HG03565 (cell line): ENCODE measurements at regions not wholly inside any gene's neighbourhood (a gene's known extent, or its start where the extent isn't known, plus 50 kb on each side); places are given as distances from the start of the nearest gene placed in this dataset.
"Not testable (repeated sequence)": the region's sequence is repeated elsewhere in the genome, so short reads cannot be mapped to it uniquely, and the experiment has no call there.

Experiments
- ATAC-seq: cut with Tn5 transposase; IDR thresholded peaks from one replicate; pipeline ENCODE4 v1.9.1; 2021; ENCODE audit warnings: mild to moderate bottlenecking, moderate library complexity; ENCODE audit not compliant: unreplicated experiment

- ATAC-seq, result peak; percentile 70
Measured at GRCh38 chr7:32691965-32692815, 196.9 kb downstream of the AVL9 start.

GRCh38 chr7:32688092-32688491 lies 192.8 kb downstream of the AVL9 start:
- ATAC-seq, result not testable (repeated sequence)

DNA sequence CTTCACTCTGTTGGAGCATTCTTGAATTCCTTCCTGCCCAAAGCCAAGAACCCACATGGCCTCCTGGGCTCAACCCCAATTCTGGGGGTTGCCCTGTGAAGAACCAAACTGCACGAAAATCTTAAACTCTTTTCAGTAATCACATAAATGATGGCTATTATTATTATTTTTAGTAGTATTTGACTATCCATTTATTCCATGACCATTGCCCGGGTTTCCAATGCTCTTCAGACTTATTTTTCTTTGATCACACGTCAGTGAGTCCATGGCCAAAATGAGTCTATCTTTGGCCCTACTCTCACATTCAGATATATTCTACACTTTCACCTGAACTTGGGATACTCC lies 185.9 kb downstream of the AVL9 start:
- ATAC-seq, result no peak

DNA sequence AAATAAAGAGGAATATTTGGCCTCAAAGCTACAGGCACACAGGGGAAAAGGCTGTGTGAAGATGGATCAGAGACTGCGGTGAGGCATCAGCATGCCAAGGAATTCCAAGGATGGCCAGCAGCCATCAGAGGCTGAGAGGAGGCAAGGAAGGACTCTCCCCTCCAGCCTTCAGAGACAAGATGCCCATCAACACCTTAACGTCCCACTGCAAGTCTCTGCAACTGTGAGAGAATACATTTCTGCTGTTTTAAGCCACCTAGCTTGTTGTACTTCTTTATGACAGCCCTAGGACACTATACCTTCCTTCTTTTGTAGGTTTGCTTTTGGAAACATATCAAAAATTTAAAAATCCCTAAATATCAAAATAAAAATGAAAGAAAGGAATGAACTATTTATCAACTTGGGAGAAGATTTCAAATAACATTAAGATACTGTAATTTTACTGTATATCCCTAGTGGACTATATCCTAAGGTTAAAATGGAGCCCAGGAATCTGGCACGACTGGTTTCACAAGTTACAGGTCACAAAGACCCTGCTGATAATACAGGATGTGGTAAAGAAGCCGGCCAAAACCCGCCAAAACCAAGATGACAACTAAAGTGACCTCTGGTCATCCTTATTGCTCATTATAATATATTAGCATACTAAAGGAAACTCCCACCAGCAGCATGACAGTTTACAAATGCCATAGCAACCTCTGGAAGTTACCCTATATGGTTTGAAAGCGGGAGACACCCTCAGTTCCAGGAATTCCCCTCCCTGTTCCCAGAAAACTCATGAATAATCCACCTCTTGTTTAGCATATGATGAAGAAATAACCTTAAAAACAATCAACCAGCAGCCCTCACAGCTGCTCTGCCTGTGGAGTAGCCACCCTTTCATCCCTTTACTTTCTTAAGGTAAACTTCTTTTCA lies 185.2 kb downstream of the AVL9 start:
- ATAC-seq, result no peak

DNA sequence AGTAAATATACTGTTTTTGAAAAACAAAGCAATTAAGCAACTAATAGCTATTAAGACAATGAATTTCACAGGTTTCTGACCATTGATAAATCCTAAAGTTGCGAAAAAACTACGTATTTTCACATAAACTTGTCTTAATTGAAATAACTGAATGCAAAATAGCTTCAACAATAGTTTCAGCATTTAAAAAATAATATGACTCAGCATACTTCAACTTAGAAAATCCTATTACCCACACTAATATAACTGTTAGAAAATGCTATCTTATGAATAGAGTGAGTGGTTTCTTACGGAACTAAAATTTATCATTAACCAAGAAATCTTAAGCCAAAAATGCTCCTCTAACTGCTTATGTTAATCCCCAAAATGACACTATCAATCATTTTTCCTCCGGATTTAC lies 183.9 kb downstream of the AVL9 start:
- no peak for ATAC-seq

- ATAC-seq, result no peak
Measured at GRCh38 chr7:32677593-32677992, 182.3 kb downstream of the AVL9 start.

- no peak for ATAC-seq
Measured at GRCh38 chr7:32676249-32676941, 181.1 kb downstream of the AVL9 start.

DNA sequence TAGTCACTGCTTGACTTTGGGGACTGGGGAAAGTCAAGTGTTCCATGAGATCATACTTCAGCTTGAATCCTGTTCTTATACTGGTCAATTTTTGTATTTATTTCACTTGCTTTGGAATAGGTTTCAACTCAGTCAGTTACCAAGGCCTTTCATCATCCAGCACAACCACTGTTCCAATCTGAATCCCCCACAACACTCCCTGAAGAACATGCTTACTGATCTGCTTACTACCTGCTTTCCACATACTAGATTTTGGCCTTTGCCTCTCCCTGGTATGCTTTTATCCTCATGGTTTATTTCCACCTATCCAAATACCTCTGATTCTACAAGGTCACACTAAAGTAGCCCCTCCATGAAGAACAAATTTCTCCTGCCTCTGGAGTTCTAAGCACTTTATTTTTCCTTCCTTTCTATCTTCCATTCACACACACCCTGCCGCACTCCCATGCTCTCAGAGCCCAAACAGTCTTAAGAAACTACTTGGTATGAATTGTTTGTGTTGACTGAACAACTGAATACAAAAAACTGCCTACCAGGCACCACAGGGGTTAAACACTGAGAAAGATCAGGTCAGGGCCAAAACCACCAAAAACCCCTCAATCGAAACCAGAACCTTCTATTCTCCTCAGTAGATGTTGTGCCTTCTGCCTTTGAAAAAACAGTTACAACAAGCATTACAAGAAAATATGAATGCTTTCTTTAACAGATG lies 178.1 kb downstream of the AVL9 start:
- no peak for ATAC-seq

- ATAC-seq, result no peak
Measured at GRCh38 chr7:32670110-32671025, 175.1 kb downstream of the AVL9 start.

DNA sequence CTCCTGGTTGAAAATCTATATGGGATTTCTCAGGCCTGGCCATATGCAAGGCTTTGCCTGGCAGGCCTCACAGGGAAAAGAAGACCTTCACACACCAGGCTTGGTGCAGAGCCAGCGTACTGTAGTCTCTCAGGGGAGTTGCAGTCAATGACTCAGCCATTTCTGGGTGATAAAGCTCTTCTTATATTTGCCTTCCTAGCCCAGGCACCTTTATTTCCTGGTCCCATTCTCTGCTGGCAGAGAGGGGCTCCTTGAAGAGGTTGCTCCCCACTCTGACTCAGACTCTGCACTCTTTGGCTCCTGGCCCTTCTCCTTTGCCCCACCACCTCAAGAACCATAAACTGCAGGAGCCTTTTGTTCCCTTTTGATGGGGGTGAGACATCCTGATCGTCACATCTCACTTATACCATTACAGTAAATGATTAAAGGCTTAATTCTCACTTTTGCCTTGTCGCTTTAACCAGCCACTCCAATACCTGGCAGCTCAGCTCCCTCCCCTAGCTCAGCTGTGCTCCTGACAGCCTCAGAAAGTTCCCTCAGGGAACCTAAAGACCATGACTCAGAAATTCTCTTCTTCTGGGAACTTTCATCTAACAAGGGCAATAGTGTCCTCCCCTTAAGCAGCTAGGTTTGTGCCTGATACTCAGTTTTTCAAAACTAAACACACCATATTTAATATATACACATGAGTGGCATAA lies 174.0 kb downstream of the AVL9 start:
- not testable (repeated sequence) for ATAC-seq

- not testable (repeated sequence) for ATAC-seq
Measured at GRCh38 chr7:32668387-32669097, 173.3 kb downstream of the AVL9 start.

GRCh38 chr7:32667586-32667985 lies 172.3 kb downstream of the AVL9 start:
- ATAC-seq, result not testable (repeated sequence)

DNA sequence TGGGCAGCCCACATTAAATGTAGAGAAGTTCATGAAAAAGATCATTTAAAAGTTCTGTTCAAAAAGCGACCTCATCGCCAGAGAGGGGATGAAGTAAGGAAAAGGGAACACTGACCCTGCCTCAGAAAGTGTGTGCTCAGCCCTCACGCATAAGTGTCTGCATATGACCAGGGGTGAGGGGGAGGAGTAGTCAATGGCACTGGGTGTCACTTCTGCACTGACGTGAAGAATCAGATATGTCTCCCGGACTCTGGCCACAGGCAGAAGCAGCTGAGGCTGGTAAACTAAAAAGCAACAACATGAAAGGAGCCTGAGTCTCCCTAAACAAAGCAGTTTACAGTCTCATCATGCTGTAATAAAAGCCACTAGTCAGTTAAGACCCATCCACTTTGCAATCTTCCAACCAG lies 168.5 kb downstream of the AVL9 start:
- not testable (repeated sequence) for ATAC-seq

DNA sequence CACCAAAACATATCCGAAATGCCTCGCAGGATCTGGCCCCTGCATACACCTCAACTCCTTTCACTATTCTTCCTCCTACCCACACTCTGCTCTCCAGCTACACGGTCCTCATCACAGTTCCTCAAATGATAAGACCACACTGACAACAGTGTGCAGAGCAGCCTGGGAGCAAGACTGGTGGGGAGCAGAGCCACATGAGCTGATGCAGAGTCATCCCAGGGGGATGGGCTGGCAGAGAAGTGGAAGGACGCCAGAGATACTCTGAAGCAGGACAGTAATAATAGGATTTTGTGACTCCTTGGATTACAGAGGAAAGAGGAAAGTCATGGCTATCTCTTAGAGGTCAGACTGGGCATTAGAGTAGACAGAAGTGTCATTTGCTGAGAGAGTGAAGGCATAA lies 167.2 kb downstream of the AVL9 start:
- not testable (repeated sequence) for ATAC-seq

DNA sequence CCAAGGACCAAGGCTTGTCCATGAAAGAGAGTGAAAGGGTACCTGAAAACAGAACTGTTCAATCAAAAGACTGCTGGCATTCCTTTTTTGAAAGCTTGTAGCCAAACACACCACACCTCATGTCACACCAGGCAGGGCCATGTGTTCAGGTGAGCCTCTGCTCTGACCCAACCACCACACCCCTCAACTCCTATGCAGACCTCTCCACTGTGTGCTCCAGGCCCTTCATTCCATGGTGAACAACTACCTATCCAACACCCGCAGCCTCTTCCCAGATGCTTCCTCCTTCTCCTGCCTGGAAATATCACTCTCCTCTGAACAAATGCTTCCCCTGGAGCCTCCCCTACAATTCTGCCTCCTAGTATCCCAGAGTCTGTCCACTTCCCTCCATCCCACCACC lies 166.6 kb downstream of the AVL9 start:
- no peak for ATAC-seq

DNA sequence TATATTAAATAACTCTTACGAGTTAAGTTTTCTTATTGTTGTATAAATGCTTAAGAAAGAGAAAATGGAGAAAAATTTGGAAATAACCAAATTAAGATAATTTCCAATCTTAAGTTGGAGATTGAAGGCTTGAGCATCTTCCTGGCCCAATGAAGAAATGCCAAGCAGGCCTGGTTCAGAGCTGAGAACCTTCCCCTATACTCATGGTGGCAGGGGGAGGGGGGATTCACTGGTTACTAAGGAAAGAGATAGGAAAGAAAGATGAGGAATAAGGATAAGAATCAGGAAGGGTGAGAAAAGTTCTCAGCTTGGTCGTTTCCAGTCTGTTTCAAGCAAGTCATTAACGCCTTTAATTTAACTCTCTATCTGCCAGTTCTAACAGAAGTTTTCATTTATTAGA lies 166.2 kb downstream of the AVL9 start:
- ATAC-seq, result no peak

- ATAC-seq, result no peak
Measured at GRCh38 chr7:32660936-32661335, 165.6 kb downstream of the AVL9 start.

DNA sequence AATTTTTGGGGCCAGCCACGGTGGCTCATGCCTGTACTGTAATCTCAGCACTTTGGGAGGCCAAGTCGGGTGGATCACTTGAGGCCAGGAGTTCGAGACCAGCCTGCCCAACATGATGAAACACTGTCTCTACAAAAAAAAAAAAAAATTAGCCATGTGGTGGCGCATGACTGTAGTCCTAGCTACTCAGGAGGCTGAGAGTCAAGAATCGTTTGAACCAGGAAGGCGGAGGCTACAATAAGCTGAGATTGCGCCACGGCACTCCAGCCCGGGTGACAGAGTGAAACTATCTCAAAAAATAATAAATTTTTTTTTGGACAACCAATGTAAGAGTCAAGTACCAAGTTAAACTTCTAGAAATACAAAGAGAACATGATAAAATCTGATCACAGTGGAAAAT lies 164.6 kb downstream of the AVL9 start:
- ATAC-seq, result no peak
